ENCODE measurements at regions not wholly inside any gene's neighbourhood (a gene's known extent, or its start where the extent isn't known, plus 50 kb on each side); places are given as distances from the start of the nearest gene placed in this dataset.

DNA sequence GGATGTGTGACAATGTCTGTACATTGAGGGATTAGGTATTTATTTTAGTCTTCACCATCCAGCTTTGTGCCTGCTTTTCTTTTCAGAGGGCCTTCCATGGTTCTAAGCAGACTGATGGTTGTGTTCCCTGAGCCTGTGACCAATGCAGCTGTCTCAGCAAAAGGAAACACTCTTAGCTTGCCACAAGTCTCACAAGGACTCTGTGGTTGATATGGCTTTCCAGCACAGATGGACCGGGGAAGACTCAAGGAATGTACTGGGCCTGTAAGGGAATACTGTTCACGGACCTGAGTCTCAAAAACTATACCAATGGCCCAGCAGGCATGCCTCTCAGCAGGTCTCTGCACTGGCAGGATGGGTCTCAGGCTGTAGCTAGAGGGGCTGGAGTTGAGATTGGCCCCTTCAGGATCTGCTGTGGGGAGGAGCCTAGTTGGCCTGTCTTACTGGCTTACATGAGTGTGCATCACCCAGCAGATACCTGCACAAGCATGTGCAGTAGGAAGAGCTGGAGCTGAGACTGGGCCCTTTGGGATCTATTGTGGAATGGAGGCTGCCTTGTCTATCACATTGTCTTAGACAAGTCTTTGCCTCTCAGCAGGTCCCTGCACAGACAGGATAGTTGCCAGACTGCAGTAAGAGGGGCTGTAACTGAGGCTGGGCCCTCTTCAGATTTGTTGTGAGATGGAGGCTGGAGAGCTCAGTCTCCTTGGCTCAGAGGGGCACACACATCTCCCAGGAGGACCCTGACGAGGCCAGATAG, 52.0 kb upstream of the PDC start:
- Mint-ChIP-seq H3K27me3 (ENCODE audit: low read depth) (peaks cover 1% of the 10 kb centered on the region), H3K4me3 (no peak overlapping the region), H3K27ac (no peak overlapping the region), H3K36me3 (no peaks in the 10 kb centered on the region), H3K4me1 (no peaks in the 10 kb centered on the region), H3K9me3 (peaks cover 29% of the 10 kb centered on the region)
- TF ChIP-seq CTCF (IDR thresholded peaks at IDR 0.05; ENCODE audit: unreplicated experiment): no peak
- DNase-seq (ENCODE audit: low spot score in 2 of 2, unreplicated experiment in 2 of 2): no peak

DNA sequence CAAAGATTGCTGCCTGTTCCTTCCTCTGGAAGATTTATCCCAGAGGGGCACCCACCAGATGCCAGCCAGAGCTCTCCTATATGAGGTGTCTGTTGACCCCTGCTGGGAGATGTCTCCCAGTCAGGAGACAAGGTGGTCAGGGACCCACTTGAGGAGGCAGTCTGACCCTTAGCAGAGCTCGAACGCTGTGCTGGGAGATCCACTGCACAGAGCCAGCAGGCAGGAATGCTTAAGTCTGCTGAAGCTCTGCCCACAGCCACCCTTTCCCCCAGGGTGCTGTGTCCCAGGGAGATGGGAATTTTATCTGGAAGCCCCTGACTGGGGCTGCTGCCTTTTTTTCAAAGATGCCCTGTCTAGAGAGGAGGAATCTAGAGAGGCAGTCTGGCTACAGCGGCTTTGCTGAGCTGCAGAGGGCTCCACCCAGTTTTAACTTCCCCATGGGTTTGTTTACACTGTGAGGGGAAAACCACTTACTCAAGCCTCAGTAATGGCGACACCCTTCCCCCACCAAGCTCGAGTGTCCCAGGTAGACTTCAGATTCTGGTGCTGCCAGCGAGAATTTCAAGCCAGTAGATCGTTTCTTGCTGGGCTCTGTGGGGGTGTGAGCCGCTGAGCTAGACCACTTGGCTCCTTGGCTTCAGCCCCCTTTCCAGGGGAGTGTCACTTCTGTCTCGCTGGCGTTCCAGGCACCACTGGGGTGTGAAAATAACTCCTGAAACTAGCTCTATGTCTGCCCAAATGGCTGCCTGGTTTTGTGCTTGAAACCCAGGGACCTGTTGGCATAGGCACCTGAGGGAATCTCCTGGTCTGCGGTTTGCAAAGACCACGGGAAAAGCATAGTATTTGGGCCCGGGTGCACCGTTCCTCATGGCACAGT, 51.1 kb upstream of the PDC start:
- no peak for TF ChIP-seq CTCF (IDR thresholded peaks at IDR 0.05; ENCODE audit: unreplicated experiment)
- H3K4me1 Mint-ChIP-seq: no peaks in the 10 kb centered on the region
- no peak overlapping the region for H3K27ac Mint-ChIP-seq
- no peak overlapping the region for H3K4me3 Mint-ChIP-seq
- peaks cover under 1% of the 10 kb centered on the region for H3K36me3 Mint-ChIP-seq
- DNase-seq (ENCODE audit: low spot score in 2 of 2, unreplicated experiment in 2 of 2): no peak
- peaks cover 1% of the 10 kb centered on the region for H3K27me3 Mint-ChIP-seq (ENCODE audit: low read depth)
- H3K9me3 Mint-ChIP-seq: peaks cover 34% of the 10 kb centered on the region
